MM.1S (cell line): ENCODE measurements at regions not wholly inside any gene's neighbourhood (a gene's known extent, or its start where the extent isn't known, plus 50 kb on each side); places are given as distances from the start of the nearest gene placed in this dataset.

Experiments
- DNase-seq: peaks from one replicate; pipeline ENCODE4 v3.0.0-alpha.2; 2015
- H2AFZ ChIP-seq: fragments of 300-600 bp; sonication (generic); 2 replicates; pipeline ENCODE4 v1.6.0; 2016; ENCODE audit warnings: antibody characterized with exemption, low read length
- H3F3A ChIP-seq: fragments of 300-600 bp; sonication (generic); 2 replicates; pipeline ENCODE4 v1.6.1; 2016; ENCODE audit warnings: mild to moderate bottlenecking, antibody characterized with exemption, low read length, moderate library complexity, mixed read lengths; ENCODE audit not compliant: insufficient read depth
- H3K27ac ChIP-seq: fragments of 300-600 bp; sonication (generic); 2 replicates; pipeline ENCODE4 v1.5.1; 2016; ENCODE audit warnings: mild to moderate bottlenecking, low read length
- H3K27me3 ChIP-seq: fragments of 300-600 bp; sonication (generic); replicated peaks from 2 replicates; pipeline ENCODE4 v1.6.0; 2016; ENCODE audit warnings: low read length; ENCODE audit not compliant: insufficient read depth
- H3K36me3 ChIP-seq: fragments of 300-600 bp; sonication (generic); replicated peaks from 2 replicates; pipeline ENCODE4 v1.6.1; 2016; ENCODE audit warnings: mild to moderate bottlenecking, low read length, mixed read lengths; ENCODE audit not compliant: insufficient read depth
- H3K4me1 ChIP-seq: fragments of 300-600 bp; sonication (generic); 2 replicates; pipeline ENCODE4 v1.6.1; 2016; ENCODE audit warnings: low read length, mixed read lengths
- H3K4me2 ChIP-seq: fragments of 300-600 bp; sonication (generic); 2 replicates; pipeline ENCODE4 v1.6.0; 2016; ENCODE audit warnings: low read depth, low read length
- H3K4me3 ChIP-seq: fragments of 300-600 bp; sonication (generic); 2 replicates; pipeline ENCODE4 v1.5.1; 2016; ENCODE audit warnings: low read length, mixed read lengths
- H3K79me2 ChIP-seq: fragments of 300-600 bp; sonication (generic); 2 replicates; pipeline ENCODE4 v1.6.1; 2016; ENCODE audit warnings: mixed run types, low read length, mixed read lengths
- H3K9ac ChIP-seq: fragments of 300-600 bp; sonication (generic); 2 replicates; pipeline ENCODE4 v1.6.1; 2016; ENCODE audit warnings: low read length, mixed read lengths
- H3K9me2 ChIP-seq: fragments of 300-600 bp; sonication (generic); replicated peaks from 2 replicates; pipeline ENCODE4 v1.6.1; 2016; ENCODE audit warnings: mild to moderate bottlenecking, low read length, mixed read lengths; ENCODE audit not compliant: insufficient read depth
- H3K9me3 ChIP-seq: fragments of 300-600 bp; sonication (generic); replicated peaks from 2 replicates; pipeline ENCODE4 v1.6.1; 2016; ENCODE audit warnings: mild to moderate bottlenecking, low read length, mixed read lengths; ENCODE audit not compliant: insufficient read depth
- H4K20me1 ChIP-seq: fragments of 300-600 bp; sonication (generic); 2 replicates; pipeline ENCODE4 v1.6.1; 2016; ENCODE audit warnings: mild to moderate bottlenecking, low read length, moderate library complexity, mixed read lengths; ENCODE audit not compliant: insufficient read depth
- CTCF ChIP-seq: fragments of 300-600 bp; sonication (generic); IDR thresholded peaks from 2 replicates; pipeline ENCODE4 v1.5.1; 2016; ENCODE audit warnings: antibody characterized with exemption, low read length, mixed read lengths
- EZH2 ChIP-seq: fragments of 300-600 bp; sonication (generic); optimal IDR thresholded peaks from 2 replicates; pipeline ENCODE3; 2017; ENCODE audit warnings: low read depth, mild to moderate bottlenecking, antibody characterized with exemption, low read length, mixed read lengths
- EZH2phosphoT487 ChIP-seq: fragments of 300-600 bp; sonication (generic); IDR thresholded peaks from 2 replicates; pipeline ENCODE4 v1.6.1; 2018; ENCODE audit warnings: antibody characterized with exemption, low read length

GRCh38 chr5:24767086-24767485 lies 122.3 kb upstream of the CDH10 start:
- no peak overlapping the region for H3K9ac ChIP-seq
- H3K36me3 ChIP-seq = no peaks in the 10 kb centered on the region
- no peaks in the 10 kb centered on the region for H4K20me1 ChIP-seq
- no peak for DNase-seq
- no peaks in the 10 kb centered on the region for H3K79me2 ChIP-seq
- no peak overlapping the region for H3K4me3 ChIP-seq
- TF ChIP-seq CTCF = no peak
- no peak for TF ChIP-seq EZH2
- no peak for TF ChIP-seq EZH2phosphoT487
- no peaks in the 10 kb centered on the region for H3F3A ChIP-seq
- H2AFZ ChIP-seq = no peak overlapping the region
- no peaks in the 10 kb centered on the region for H3K4me1 ChIP-seq
- H3K27ac ChIP-seq = no peak overlapping the region
- no peaks in the 10 kb centered on the region for H3K9me2 ChIP-seq
- no peaks in the 10 kb centered on the region for H3K27me3 ChIP-seq
- no peaks in the 10 kb centered on the region for H3K9me3 ChIP-seq
- no peak overlapping the region for H3K4me2 ChIP-seq

DNA sequence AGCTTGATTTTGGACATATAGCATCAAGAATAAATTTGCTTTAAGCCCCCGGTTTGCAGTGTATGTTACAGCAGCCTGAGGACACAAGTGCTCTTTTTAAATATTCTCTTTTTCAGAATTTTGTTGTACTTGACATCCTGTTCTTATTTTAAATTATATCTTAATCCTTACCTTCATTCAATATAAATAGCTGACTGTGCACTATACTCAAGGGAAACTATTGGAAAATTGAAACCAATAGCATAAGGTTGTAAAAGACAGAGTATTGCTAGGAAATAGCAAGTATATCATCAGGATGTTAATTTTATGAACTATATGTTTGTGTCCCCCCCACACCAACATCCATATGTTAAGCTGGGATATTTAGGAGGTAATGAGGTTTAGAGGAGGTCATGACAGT lies 120.4 kb upstream of the CDH10 start:
- no peaks in the 10 kb centered on the region for H3K4me1 ChIP-seq
- no peaks in the 10 kb centered on the region for H3K9me2 ChIP-seq
- H3F3A ChIP-seq = no peaks in the 10 kb centered on the region
- no peak overlapping the region for H3K4me3 ChIP-seq
- no peak for DNase-seq
- H3K36me3 ChIP-seq = no peaks in the 10 kb centered on the region
- TF ChIP-seq EZH2phosphoT487 (no peak), CTCF (no peak), EZH2 (no peak)
- H4K20me1 ChIP-seq = no peaks in the 10 kb centered on the region
- no peaks in the 10 kb centered on the region for H3K9me3 ChIP-seq
- no peak overlapping the region for H2AFZ ChIP-seq
- no peak overlapping the region for H3K9ac ChIP-seq
- no peak overlapping the region for H3K27ac ChIP-seq
- no peak overlapping the region for H3K4me2 ChIP-seq
- H3K27me3 ChIP-seq = no peaks in the 10 kb centered on the region
- H3K79me2 ChIP-seq = no peaks in the 10 kb centered on the region

GRCh38 chr5:24750355-24750754 lies 105.6 kb upstream of the CDH10 start:
- H3K9me2 ChIP-seq = no peaks in the 10 kb centered on the region
- peak; percentile 16; the same call in 1 of the 2 replicates for TF ChIP-seq CTCF
- no peak for TF ChIP-seq EZH2phosphoT487
- H3K4me2 ChIP-seq = peak overlapping the region; percentile 43
- H3K27ac ChIP-seq = no peak overlapping the region
- no peaks in the 10 kb centered on the region for H3K79me2 ChIP-seq
- peak overlapping the region; percentile 80 for H2AFZ ChIP-seq
- H3K27me3 ChIP-seq = no peaks in the 10 kb centered on the region
- no peaks in the 10 kb centered on the region for H3F3A ChIP-seq
- H3K9me3 ChIP-seq = no peaks in the 10 kb centered on the region
- no peak overlapping the region for H3K9ac ChIP-seq
- H4K20me1 ChIP-seq = no peaks in the 10 kb centered on the region
- no peaks in the 10 kb centered on the region for H3K4me1 ChIP-seq
- peak overlapping the region; percentile 35; the same call in 1 of the 2 replicates for H3K4me3 ChIP-seq
- DNase-seq = peak; percentile 23
- no peaks in the 10 kb centered on the region for H3K36me3 ChIP-seq
